Ovary (tissue), 7 donors: ENCODE measurements at regions not wholly inside any gene's neighbourhood (a gene's known extent, or its start where the extent isn't known, plus 50 kb on each side); places are given as distances from the start of the nearest gene placed in this dataset.

Experiments used
- DNase-seq, 5 donors: peaks; one replicate each; pipeline ENCODE4 v3.0.0-alpha.2; 2019 to 2020
- H3K27ac ChIP-seq, 2 donors: fragments of 200-600 bp; one replicate each; pipeline versions ENCODE4 v1.5.1 to v1.8.0; 2019 to 2022
- H3K27me3 ChIP-seq: fragments of 200-600 bp; one replicate; pipeline ENCODE4 v1.8.0; 2022
- H3K36me3 ChIP-seq: fragments of 200-600 bp; sonication (generic); one replicate; pipeline ENCODE4 v1.5.1; 2019
- H3K4me1 ChIP-seq: one replicate; pipeline ENCODE4 v1.8.1; 2013; ENCODE audit warnings: mild to moderate bottlenecking, moderate library complexity; ENCODE audit not compliant: insufficient read depth
- H3K4me3 ChIP-seq: fragments of 200-600 bp; sonication (generic); one replicate; pipeline ENCODE4 v1.5.1; 2017
- H3K9me3 ChIP-seq, 2 donors: fragments of 200-600 bp in 1 of 2; sonication (generic) in 1 of 2; one replicate each; pipeline versions ENCODE4 v1.5.1 to v1.8.1; 2013 to 2019; ENCODE audit warnings: mild to moderate bottlenecking in 1 of 2, moderate library complexity in 1 of 2
- EP300 ChIP-seq: sonication (generic); formaldehyde crosslinking; IDR thresholded peaks from one replicate; pipeline ENCODE4 v1.6.1; 2017; ENCODE audit warnings: antibody characterized with exemption
- POLR2A ChIP-seq: fragments of 450-650 bp; IDR thresholded peaks from one replicate; pipeline ENCODE4 v1.6.1; 2017; ENCODE audit warnings: antibody characterized with exemption, mild to moderate bottlenecking, moderate library complexity
- WGBS, 3 donors: extraction: QIAGEN DNeasy Blood & Tissue Kit in 1 of 3; methylation state at CpG; one replicate each; pipeline versions ENCODE4 v1.1.5 to v1.1.7; 2013 to 2017; 5-methylcytosine and 5-hydroxymethylcytosine counted together
- intact Hi-C, 4 donors: fragments of 100-400 bp; cut with DNase I; formaldehyde crosslinking; loops; one replicate each; pipeline versions ENCODE4 v1.11.0 to v1.15.1; 2022 to 2023
- TF ChIP-seq, protein P1 (sequence below), 3 donors: fragments of 450-650 bp in 2 of 3; fragments of 200-600 bp in 1 of 3; IDR thresholded peaks; one replicate each; pipeline versions ENCODE4 v1.5.1 to v1.8.0; 2016 to 2022; ENCODE audit warnings: antibody characterized with exemption in 3 of 3, mild to moderate bottlenecking in 1 of 3
- donor health status: DM: no; HTN: no; CAD: no; lungs with moderate emphysema.
- donor health status: DM: no; HTN: no; CAD: no.
- donor health status: Bipolar disorder and iron deficiency.
- donor health status: DM: no; HTN: no; CAD: no.
- donor health status: DM: yes; HTN: yes; CAD: no.

DNA sequence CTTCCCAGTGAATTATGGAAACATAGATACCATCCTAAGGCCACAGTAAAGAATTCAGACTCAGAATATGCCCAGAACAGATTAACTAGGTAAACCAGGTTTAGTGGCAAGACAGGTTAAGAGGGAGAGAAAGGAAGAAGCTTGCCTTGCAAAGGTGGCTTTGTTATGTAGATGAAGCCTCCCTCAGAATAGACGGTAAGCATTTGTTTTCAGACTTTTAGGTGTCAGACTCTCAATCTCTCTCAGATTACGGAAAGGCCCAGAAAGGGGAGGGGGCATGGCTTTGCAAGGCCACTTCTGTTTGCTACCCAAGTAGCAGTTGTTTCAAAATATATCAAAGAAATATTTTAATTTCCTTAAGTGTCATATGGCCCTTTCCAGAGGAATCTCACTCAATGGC is 457.1 kb upstream of the BOD1L1 start:
- 44 to 57% (median 47%) methylated on average over 2 of the region's 2 CpGs for WGBS, 3 donors
- no peaks in the 10 kb centered on the region for H3K9me3 ChIP-seq
- H3K27me3 ChIP-seq, result no peaks in the 10 kb centered on the region
- H3K4me1 ChIP-seq, result no peaks in the 10 kb centered on the region
- intact Hi-C loops, result no loop called here
- no peak overlapping the region for H3K27ac ChIP-seq
- no peak for DNase-seq
- no peak overlapping the region for H3K4me3 ChIP-seq
- no peak for TF ChIP-seq POLR2A
- TF ChIP-seq, protein P1, sequence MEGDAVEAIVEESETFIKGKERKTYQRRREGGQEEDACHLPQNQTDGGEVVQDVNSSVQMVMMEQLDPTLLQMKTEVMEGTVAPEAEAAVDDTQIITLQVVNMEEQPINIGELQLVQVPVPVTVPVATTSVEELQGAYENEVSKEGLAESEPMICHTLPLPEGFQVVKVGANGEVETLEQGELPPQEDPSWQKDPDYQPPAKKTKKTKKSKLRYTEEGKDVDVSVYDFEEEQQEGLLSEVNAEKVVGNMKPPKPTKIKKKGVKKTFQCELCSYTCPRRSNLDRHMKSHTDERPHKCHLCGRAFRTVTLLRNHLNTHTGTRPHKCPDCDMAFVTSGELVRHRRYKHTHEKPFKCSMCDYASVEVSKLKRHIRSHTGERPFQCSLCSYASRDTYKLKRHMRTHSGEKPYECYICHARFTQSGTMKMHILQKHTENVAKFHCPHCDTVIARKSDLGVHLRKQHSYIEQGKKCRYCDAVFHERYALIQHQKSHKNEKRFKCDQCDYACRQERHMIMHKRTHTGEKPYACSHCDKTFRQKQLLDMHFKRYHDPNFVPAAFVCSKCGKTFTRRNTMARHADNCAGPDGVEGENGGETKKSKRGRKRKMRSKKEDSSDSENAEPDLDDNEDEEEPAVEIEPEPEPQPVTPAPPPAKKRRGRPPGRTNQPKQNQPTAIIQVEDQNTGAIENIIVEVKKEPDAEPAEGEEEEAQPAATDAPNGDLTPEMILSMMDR (IDR thresholded peaks at IDR 0.05), result no peak
- no peak for TF ChIP-seq EP300
- no peaks in the 10 kb centered on the region for H3K36me3 ChIP-seq

- intact Hi-C loops, result no loop called here
Measured at GRCh38 chr4:14087459-14087858, 459.9 kb upstream of the BOD1L1 start.

GRCh38 chr4:14087921-14088320 is 460.4 kb upstream of the BOD1L1 start:
- no peaks in the 10 kb centered on the region for H3K36me3 ChIP-seq
- intact Hi-C loops, result no loop called here
- no peaks in the 10 kb centered on the region for H3K27me3 ChIP-seq
- no peak overlapping the region for H3K4me3 ChIP-seq
- no peak overlapping the region for H3K27ac ChIP-seq
- whole genome bisulfite sequencing, 3 donors, result 86 to 97% (median 92%) methylated on average over 1 of the region's 1 CpG
- TF ChIP-seq, protein P1 (IDR thresholded peaks at IDR 0.05), result no peak
- no peak for TF ChIP-seq EP300
- no peaks in the 10 kb centered on the region for H3K4me1 ChIP-seq
- H3K9me3 ChIP-seq, result no peaks in the 10 kb centered on the region
- DNase-seq, result no peak

More at GRCh38 chr4:14087459-14087858, 459.9 kb upstream of the BOD1L1 start:
- WGBS, 3 donors, result 81 to 88% (median 85%) methylated on average over 2 of the region's 2 CpGs
- H3K36me3 ChIP-seq, result no peaks in the 10 kb centered on the region
- no peak overlapping the region for H3K4me3 ChIP-seq
- H3K27me3 ChIP-seq, result no peaks in the 10 kb centered on the region
- H3K27ac ChIP-seq, result no peak overlapping the region
- H3K4me1 ChIP-seq, result no peaks in the 10 kb centered on the region
- DNase-seq, result no peak
- no peak for TF ChIP-seq POLR2A
- TF ChIP-seq EP300, result no peak
- TF ChIP-seq, protein P1 (IDR thresholded peaks at IDR 0.05), result no peak
- H3K9me3 ChIP-seq, result no peaks in the 10 kb centered on the region

- intact Hi-C loops, result no loop called here
- TF ChIP-seq POLR2A (no peak), EP300 (no peak)
- TF ChIP-seq, protein P1 (IDR thresholded peaks at IDR 0.05), result no peak
Measured at GRCh38 chr4:14091531-14091930, 464.0 kb upstream of the BOD1L1 start.

DNA sequence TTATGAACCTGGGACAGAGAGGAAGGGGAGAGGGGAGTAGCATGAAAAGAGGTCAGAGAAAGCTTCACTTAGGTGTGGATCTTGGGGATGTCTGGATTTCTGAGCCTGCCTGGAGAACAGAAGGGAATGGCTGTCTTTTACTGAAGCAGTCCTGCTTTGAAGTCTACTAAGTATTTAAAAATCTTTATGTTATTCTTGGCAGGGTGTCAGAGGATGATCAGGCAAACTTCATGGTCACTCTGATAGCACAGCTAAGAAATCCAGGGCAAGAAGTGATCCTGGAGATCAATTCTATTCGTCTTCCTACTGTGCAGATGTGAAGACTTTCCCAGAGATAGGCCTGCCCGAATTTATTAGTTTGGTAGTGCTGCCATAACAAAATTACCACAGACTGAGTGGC is 464.4 kb upstream of the BOD1L1 start:
- TF ChIP-seq EP300, result no peak
- TF ChIP-seq POLR2A, result no peak
- TF ChIP-seq, protein P1 (IDR thresholded peaks at IDR 0.05), result no peak
- no peaks in the 10 kb centered on the region for H3K4me1 ChIP-seq
- WGBS, 3 donors, result 20 to 39% (median 22%) methylated on average over 2 of the region's 2 CpGs
- H3K27me3 ChIP-seq, result no peaks in the 10 kb centered on the region
- no peak overlapping the region for H3K27ac ChIP-seq
- H3K9me3 ChIP-seq, result no peaks in the 10 kb centered on the region
- intact Hi-C loops, result no loop called here
- H3K36me3 ChIP-seq, result no peaks in the 10 kb centered on the region
- H3K4me3 ChIP-seq, result no peak overlapping the region
- DNase-seq, result no peak

More at GRCh38 chr4:14091531-14091930, 464.0 kb upstream of the BOD1L1 start:
- Histone ChIP-seq H3K27me3 (no peaks in the 10 kb centered on the region), H3K4me1 (no peaks in the 10 kb centered on the region), H3K4me3 (no peak overlapping the region), H3K36me3 (no peaks in the 10 kb centered on the region), H3K9me3 (no peaks in the 10 kb centered on the region), H3K27ac (no peak overlapping the region)
- no peak for DNase-seq
